HG03469 (cell line): ENCODE measurements at regions not wholly inside any gene's neighbourhood (a gene's known extent, or its start where the extent isn't known, plus 50 kb on each side); places are given as distances from the start of the nearest gene placed in this dataset.

ENCODE experiments used
- ATAC-seq: cut with Tn5 transposase; IDR thresholded peaks from one replicate; pipeline ENCODE4 v1.9.1; 2021; ENCODE audit warnings: mild to moderate bottlenecking, moderate library complexity, moderate number of reproducible peaks; ENCODE audit not compliant: unreplicated experiment

DNA sequence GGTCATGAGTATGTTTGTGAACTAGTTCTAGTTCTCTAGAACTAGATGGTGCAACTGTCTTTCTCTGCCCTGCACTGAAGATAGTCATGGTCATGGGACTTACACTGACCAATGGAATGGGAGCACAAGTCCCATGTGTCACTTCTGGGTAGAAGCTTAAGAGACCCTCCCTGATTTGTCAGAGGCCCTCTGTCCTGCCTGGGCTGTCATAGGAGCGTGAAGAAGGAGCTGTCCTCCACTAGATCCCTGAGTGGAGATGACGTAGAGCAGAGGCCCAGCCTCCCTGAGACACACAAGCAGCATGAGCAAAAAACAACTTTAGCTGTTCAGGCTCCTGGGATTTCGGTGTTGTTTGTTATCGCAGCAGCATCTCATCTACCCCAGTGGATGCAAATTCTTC, 514.5 kb downstream of the PREX1 start:
- no peak for ATAC-seq

DNA sequence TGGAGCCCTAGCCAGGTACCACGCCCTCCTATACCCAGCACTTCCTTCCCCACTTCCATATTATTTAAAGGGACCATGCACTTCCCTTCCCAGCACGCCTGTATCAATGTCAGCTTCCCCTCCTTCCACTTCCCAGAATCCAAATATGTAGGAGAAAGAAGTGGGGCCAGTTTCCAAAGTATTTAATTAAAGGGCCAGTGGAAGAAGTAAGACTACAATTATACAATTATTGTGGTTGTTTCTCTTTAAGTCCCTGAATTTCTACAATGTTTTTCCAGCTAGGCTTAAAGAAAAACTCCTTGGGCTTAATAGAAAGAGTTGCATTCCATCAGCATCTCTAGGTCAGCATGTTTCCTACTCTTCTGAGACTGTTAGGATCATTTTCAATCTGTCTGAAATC, 515.8 kb downstream of the PREX1 start:
- ATAC-seq = no peak

- ATAC-seq = no peak
These were observed 517.5 kb downstream of the PREX1 start for GRCh38 chr20:48310305-48310704.

GRCh38 chr20:48309293-48309692, 518.5 kb downstream of the PREX1 start:
- ATAC-seq = no peak

DNA sequence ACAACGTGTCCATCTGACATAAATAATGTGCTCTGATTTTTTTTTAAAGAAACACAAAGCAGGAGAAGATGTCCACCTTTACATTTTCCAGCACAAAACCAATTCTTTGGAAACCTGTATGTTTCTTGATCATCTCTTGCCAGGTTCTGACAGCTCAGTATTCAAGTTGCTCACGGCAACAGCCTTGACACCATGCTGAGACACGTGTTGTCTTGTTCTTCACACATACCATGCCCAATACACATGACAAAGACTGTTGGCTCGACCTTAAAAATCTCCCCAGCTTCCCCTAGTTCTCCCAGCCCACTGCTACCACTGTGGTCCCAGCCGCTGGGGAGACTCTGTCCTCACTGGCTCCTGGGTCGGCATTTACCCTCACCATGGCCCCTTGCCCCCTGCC, 518.9 kb downstream of the PREX1 start:
- no peak for ATAC-seq

DNA sequence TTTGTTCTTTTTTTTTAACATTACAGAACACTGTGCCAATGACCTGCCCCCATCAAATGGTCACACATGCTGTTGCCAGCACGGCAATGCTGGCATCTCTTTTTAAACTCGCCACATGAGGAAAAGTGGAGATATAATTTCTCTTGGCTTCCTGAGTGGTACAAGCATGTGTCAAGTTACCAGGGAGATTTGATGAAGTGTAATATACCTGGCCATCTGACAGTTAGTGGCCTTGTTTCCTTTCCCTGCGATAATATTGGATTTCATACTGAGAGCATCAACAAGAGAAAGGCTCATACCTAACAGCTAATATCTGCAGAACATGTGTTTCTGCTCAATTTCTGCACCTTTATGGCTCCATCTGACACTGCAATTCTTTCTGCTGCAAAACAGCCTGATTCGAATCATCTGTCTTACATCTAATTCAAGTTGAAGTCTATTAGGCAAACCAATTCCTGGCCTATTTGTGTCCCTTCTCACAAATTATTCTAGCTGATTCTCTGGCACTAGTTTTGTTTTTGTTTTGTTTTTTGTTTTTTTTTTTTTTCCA, 519.5 kb downstream of the PREX1 start:
- ATAC-seq = no peak

- no peak for ATAC-seq
These were observed 520.5 kb downstream of the PREX1 start for GRCh38 chr20:48307277-48307676.

- ATAC-seq = no peak
These were observed 517.7 kb upstream of the SULF2 start for GRCh38 chr20:48302844-48303542.

GRCh38 chr20:48302149-48302548, 516.9 kb upstream of the SULF2 start:
- ATAC-seq = no peak

DNA sequence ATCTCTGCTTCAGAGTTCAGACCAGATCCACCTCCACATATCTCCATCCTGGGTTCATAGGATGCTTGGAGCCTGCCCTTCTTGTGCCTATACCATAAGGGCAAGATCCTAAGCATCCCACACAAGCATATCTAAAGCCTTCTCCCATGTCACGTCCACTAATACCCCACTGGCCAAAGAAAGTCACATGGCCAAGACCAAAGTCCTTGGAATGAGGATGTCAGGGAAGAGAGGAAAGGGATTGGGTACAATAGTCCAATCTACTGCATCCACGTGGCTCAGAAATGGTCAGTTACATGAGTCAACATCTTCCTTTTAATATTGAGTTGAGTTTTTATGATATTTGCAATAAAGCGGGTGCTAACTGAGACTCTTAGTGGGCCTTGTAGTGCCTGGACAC, 515.9 kb upstream of the SULF2 start:
- no peak for ATAC-seq

GRCh38 chr20:48300529-48300928, 515.2 kb upstream of the SULF2 start:
- ATAC-seq = no peak

- no peak for ATAC-seq
These were observed 513.7 kb upstream of the SULF2 start for GRCh38 chr20:48298851-48299484.

DNA sequence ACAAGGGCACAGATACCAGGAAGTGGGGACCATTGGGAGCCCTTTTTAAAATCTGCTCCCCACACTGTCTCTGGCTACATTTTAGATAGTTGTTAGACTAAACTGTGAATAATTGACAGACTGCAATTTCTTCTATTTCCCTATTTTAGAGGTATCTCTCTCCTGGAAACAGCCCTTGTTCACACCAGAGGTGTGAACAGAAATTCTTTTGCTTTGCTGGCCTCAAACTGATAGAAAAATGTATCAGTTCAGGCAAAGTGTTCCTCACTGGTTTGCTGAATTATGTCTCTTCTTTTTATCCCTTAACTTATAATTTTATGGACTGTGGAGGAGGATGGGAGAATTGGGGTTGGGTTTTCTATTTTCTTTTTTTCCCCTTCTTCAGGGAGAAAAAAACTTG, 513.2 kb upstream of the SULF2 start:
- ATAC-seq = no peak

GRCh38 chr20:48295966-48296421, 510.7 kb upstream of the SULF2 start:
- ATAC-seq = no peak

GRCh38 chr20:48295445-48295903, 510.2 kb upstream of the SULF2 start:
- no peak for ATAC-seq

GRCh38 chr20:48294942-48295341, 509.7 kb upstream of the SULF2 start:
- ATAC-seq = no peak

- no peak for ATAC-seq
These were observed 508.9 kb upstream of the SULF2 start for GRCh38 chr20:48294196-48294595.

DNA sequence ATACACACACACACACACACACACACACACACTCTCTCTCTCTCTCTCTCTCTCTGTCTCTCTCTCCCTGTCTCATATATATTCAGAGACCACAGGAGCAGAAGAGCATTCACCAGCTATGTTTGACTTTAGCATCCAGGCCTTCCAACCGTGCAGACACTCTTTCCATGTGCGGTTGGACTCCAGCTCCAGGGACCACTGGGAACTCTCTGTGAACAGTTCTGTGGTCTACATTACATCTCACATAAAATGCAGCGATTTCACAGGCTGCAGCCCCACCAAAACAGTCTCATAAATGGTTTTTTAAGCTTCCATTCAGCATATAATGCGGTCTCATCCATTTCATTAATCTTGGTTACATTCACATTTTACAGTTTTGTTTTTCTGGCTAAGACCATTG, 508.4 kb upstream of the SULF2 start:
- ATAC-seq = no peak

GRCh38 chr20:48292806-48293205, 507.5 kb upstream of the SULF2 start:
- no peak for ATAC-seq

GRCh38 chr20:48291896-48292295, 506.6 kb upstream of the SULF2 start:
- ATAC-seq = no peak

GRCh38 chr20:48288930-48289507, 503.7 kb upstream of the SULF2 start:
- no peak for ATAC-seq
